HepG2 (cell line): ENCODE measurements at regions not wholly inside any gene's neighbourhood (a gene's known extent, or its start where the extent isn't known, plus 50 kb on each side); places are given as distances from the start of the nearest gene placed in this dataset.
A peak's percentile ranks its signal among the peaks of the same experiment; 100 is the strongest.

ENCODE experiments used
- ARNT2 ChIP-seq: sonication (generic); formaldehyde crosslinking; IDR thresholded peaks from 2 replicates; pipeline ENCODE4 v1.8.0; 2022; ENCODE audit warnings: mild to moderate bottlenecking, low read depth, missing genetic modification reagents, moderate library complexity
- ELF3 ChIP-seq: IDR thresholded peaks from 2 replicates; pipeline ENCODE4 v1.6.1; 2016; ENCODE audit warnings: missing genetic modification reagents, missing compliant biosample characterization
- FOXA3 ChIP-seq: IDR thresholded peaks from 2 replicates; pipeline ENCODE4 v1.6.1; 2016; ENCODE audit warnings: missing genetic modification reagents, missing compliant biosample characterization
- HNF4G ChIP-seq, 2 experiments: sonication (generic) in 1 of 2; formaldehyde crosslinking in 1 of 2; IDR thresholded peaks; 2 replicates each; pipeline versions ENCODE4 v1.4.0 to v1.6.1; 2011 to 2020; ENCODE audit warnings: borderline replicate concordance in 2 of 2, low read depth in 2 of 2, mild to moderate bottlenecking in 2 of 2, low read length in 1 of 2, missing genetic modification reagents in 1 of 2, moderate library complexity in 1 of 2
- ISL2 ChIP-seq: sonication (generic); formaldehyde crosslinking; IDR thresholded peaks from 2 replicates; pipeline ENCODE4 v1.5.0; 2020; ENCODE audit warnings: missing genetic modification reagents
- KDM6A ChIP-seq: IDR thresholded peaks from 2 replicates; pipeline ENCODE4 v1.6.1; 2016; ENCODE audit warnings: low read depth
- MIER2 ChIP-seq: IDR thresholded peaks from 2 replicates; pipeline ENCODE4 v1.6.1; 2016; ENCODE audit warnings: missing biosample characterization, missing genetic modification reagents
- MTA1 ChIP-seq: sonication (generic); formaldehyde crosslinking; IDR thresholded peaks from 2 replicates; pipeline ENCODE4 v1.4.0; 2020; ENCODE audit warnings: missing genetic modification reagents, mild to moderate bottlenecking, borderline replicate concordance
- RELA ChIP-seq: sonication (generic); formaldehyde crosslinking; IDR thresholded peaks from 2 replicates; pipeline ENCODE4 v1.4.0; 2020; ENCODE audit warnings: missing genetic modification reagents
- SMAD1 ChIP-seq: sonication (generic); formaldehyde crosslinking; IDR thresholded peaks from 2 replicates; pipeline ENCODE4 v1.4.0; 2020; ENCODE audit warnings: missing genetic modification reagents, low read depth, mild to moderate bottlenecking, borderline replicate concordance
- THYN1 ChIP-seq: sonication (generic); formaldehyde crosslinking; IDR thresholded peaks from 2 replicates; pipeline ENCODE4 v1.8.1; 2023; ENCODE audit warnings: low read depth, mild to moderate bottlenecking, moderate library complexity, missing genetic modification reagents, borderline replicate concordance
- YEATS2 ChIP-seq: sonication (generic); formaldehyde crosslinking; IDR thresholded peaks from 2 replicates; pipeline ENCODE4 v1.4.0; 2020; ENCODE audit warnings: missing genetic modification reagents, borderline replicate concordance
- ZBTB7B ChIP-seq: sonication (generic); formaldehyde crosslinking; IDR thresholded peaks from 2 replicates; pipeline ENCODE4 v1.4.0; 2020; ENCODE audit warnings: missing genetic modification reagents
- ZNF10 ChIP-seq: sonication (generic); formaldehyde crosslinking; IDR thresholded peaks from 2 replicates; pipeline ENCODE4 v1.4.0; 2020; ENCODE audit warnings: mild to moderate bottlenecking, low read depth, missing genetic modification reagents, borderline replicate concordance
- ZNF556 ChIP-seq: sonication (generic); formaldehyde crosslinking; IDR thresholded peaks from 2 replicates; pipeline ENCODE4 v1.4.0; 2020; ENCODE audit warnings: mild to moderate bottlenecking, missing genetic modification reagents, borderline replicate concordance
- ZNF570 ChIP-seq: sonication (generic); formaldehyde crosslinking; IDR thresholded peaks from 2 replicates; pipeline ENCODE4 v1.4.0; 2020; ENCODE audit warnings: mild to moderate bottlenecking, missing genetic modification reagents, borderline replicate concordance
- TF ChIP-seq, protein P1 (sequence below), 2 experiments: fragments of 450-650 bp in 1 of 2; sonication (generic) in 1 of 2; formaldehyde crosslinking in 1 of 2; IDR thresholded peaks; 2 replicates each; pipeline versions ENCODE4 v1.6.1 to v1.8.0; 2016 to 2022; ENCODE audit warnings: antibody characterized with exemption in 1 of 2, mild to moderate bottlenecking in 1 of 2, missing genetic modification reagents in 1 of 2
- TF ChIP-seq, protein P2 (sequence below): sonication (generic); formaldehyde crosslinking; IDR thresholded peaks from 2 replicates; pipeline ENCODE4 v1.5.0; 2020; ENCODE audit warnings: mild to moderate bottlenecking, low read depth, missing genetic modification reagents, borderline replicate concordance

DNA sequence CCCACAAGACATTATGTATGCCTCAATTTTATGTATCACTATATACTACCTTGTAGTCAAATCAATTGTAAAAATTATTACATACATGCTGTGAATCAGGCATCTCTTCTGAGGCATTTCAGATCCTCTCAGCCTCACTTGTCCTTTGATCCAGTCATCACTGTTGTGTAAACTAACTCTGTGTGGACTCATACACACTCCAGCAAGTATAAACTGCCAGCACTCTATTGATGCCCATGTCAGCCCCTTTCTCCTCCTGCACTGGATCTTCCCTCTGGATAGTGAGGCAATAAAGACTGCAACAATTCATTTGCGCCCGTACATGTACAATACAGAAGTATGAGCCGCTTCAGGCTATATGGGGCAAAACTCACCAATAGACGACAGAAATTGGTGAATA, 364.7 kb upstream of the TGFBR2 start (continued):
- peak; percentile 55; the same call in 1 of the 2 replicates for TF ChIP-seq ISL2
- TF ChIP-seq RELA, result no peak
- TF ChIP-seq, protein P1, sequence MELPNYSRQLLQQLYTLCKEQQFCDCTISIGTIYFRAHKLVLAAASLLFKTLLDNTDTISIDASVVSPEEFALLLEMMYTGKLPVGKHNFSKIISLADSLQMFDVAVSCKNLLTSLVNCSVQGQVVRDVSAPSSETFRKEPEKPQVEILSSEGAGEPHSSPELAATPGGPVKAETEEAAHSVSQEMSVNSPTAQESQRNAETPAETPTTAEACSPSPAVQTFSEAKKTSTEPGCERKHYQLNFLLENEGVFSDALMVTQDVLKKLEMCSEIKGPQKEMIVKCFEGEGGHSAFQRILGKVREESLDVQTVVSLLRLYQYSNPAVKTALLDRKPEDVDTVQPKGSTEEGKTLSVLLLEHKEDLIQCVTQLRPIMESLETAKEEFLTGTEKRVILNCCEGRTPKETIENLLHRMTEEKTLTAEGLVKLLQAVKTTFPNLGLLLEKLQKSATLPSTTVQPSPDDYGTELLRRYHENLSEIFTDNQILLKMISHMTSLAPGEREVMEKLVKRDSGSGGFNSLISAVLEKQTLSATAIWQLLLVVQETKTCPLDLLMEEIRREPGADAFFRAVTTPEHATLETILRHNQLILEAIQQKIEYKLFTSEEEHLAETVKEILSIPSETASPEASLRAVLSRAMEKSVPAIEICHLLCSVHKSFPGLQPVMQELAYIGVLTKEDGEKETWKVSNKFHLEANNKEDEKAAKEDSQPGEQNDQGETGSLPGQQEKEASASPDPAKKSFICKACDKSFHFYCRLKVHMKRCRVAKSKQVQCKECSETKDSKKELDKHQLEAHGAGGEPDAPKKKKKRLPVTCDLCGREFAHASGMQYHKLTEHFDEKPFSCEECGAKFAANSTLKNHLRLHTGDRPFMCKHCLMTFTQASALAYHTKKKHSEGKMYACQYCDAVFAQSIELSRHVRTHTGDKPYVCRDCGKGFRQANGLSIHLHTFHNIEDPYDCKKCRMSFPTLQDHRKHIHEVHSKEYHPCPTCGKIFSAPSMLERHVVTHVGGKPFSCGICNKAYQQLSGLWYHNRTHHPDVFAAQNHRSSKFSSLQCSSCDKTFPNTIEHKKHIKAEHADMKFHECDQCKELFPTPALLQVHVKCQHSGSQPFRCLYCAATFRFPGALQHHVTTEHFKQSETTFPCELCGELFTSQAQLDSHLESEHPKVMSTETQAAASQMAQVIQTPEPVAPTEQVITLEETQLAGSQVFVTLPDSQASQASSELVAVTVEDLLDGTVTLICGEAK (IDR thresholded peaks at IDR 0.05), result no peak
- TF ChIP-seq, protein P1 (CRISPR knock-in tag; IDR thresholded peaks at IDR 0.05), result no peak
- no peak for TF ChIP-seq SMAD1 (CRISPR knock-in tag)
- TF ChIP-seq THYN1 (CRISPR knock-in tag), result no peak
- no peak for TF ChIP-seq ZNF556 (CRISPR knock-in tag)
- 0 out of 2 replicates have a peak, but pooled peaks have one; percentile 36 for TF ChIP-seq ARNT2 (CRISPR knock-in tag)
- TF ChIP-seq HNF4G (IDR thresholded peaks at IDR 0.05; ENCODE audit: borderline replicate concordance, low read depth, low read length), result peak; percentile 29; the same call in 1 of the 2 replicates
- no peak for TF ChIP-seq HNF4G (CRISPR knock-in tag; IDR thresholded peaks at IDR 0.05; ENCODE audit: borderline replicate concordance, low read depth)
- TF ChIP-seq, protein P2, sequence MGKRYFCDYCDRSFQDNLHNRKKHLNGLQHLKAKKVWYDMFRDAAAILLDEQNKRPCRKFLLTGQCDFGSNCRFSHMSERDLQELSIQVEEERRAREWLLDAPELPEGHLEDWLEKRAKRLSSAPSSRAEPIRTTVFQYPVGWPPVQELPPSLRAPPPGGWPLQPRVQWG (CRISPR knock-in tag), result no peak
- TF ChIP-seq MIER2 (CRISPR knock-in tag), result 0 out of 2 replicates have a peak, but pooled peaks have one; percentile 17
- no peak for TF ChIP-seq YEATS2 (CRISPR knock-in tag)
- no peak for TF ChIP-seq ZNF570 (CRISPR knock-in tag)
- 0 out of 2 replicates have a peak, but pooled peaks have one; percentile 11 for TF ChIP-seq KDM6A (CRISPR knock-in tag)
- no peak for TF ChIP-seq ZBTB7B
- TF ChIP-seq FOXA3 (CRISPR knock-in tag), result peak; percentile 76
- 0 out of 2 replicates have a peak, but pooled peaks have one; percentile 25 for TF ChIP-seq ELF3 (CRISPR knock-in tag)
- no peak for TF ChIP-seq MTA1
- no peak for TF ChIP-seq ZNF10 (CRISPR knock-in tag)
